H9 (cell line): ENCODE measurements at regions not wholly inside any gene's neighbourhood (a gene's known extent, or its start where the extent isn't known, plus 50 kb on each side); places are given as distances from the start of the nearest gene placed in this dataset.

Source experiments
- DNase-seq: peaks from one replicate; pipeline ENCODE4 v3.0.0-alpha.2; 2017
- H2AFZ ChIP-seq: one replicate; pipeline ENCODE4 v1.6.1; 2013; ENCODE audit warnings: mild to moderate bottlenecking, low read length, control low read depth, moderate library complexity
- H2AK5ac ChIP-seq: 2 replicates; pipeline ENCODE4 v1.6.1; 2013; ENCODE audit warnings: low read length, control low read depth, mixed read lengths; ENCODE audit not compliant: insufficient read length
- H2BK120ac ChIP-seq: one replicate; pipeline ENCODE4 v1.6.1; 2013; ENCODE audit warnings: low read depth, mild to moderate bottlenecking, low read length, control low read depth, inconsistent platforms; ENCODE audit not compliant: poor library complexity, severe bottlenecking
- H2BK12ac ChIP-seq: 2 replicates; pipeline ENCODE4 v1.6.1; 2013; ENCODE audit warnings: low read length, control low read depth, mixed read lengths, low read depth; ENCODE audit not compliant: insufficient read length
- H2BK15ac ChIP-seq: 2 replicates; pipeline ENCODE4 v1.6.1; 2013; ENCODE audit warnings: low read depth, low read length, control low read depth
- H2BK20ac ChIP-seq: one replicate; pipeline ENCODE4 v1.6.1; 2013; ENCODE audit warnings: low read depth, mild to moderate bottlenecking, low read length, control low read depth, inconsistent platforms; ENCODE audit not compliant: poor library complexity, severe bottlenecking
- H2BK5ac ChIP-seq: 2 replicates; pipeline ENCODE4 v1.6.1; 2013; ENCODE audit warnings: low read length, control low read depth, mixed read lengths; ENCODE audit not compliant: insufficient read length
- H3K14ac ChIP-seq: 2 replicates; pipeline ENCODE4 v1.6.1; 2013; ENCODE audit warnings: low read length, control low read depth; ENCODE audit not compliant: insufficient read depth
- H3K18ac ChIP-seq: 2 replicates; pipeline ENCODE4 v1.6.1; 2013; ENCODE audit warnings: low read depth, mild to moderate bottlenecking, mixed read lengths, low read length, control low read depth; ENCODE audit not compliant: insufficient read length
- H3K23ac ChIP-seq: 2 replicates; pipeline ENCODE4 v1.6.1; 2013; ENCODE audit warnings: low read length, control low read depth, mixed read lengths, low read depth; ENCODE audit not compliant: insufficient read length
- H3K23me2 ChIP-seq: 2 replicates; pipeline ENCODE4 v1.6.1; 2013; ENCODE audit warnings: low read depth, mild to moderate bottlenecking, mixed read lengths, low read length, control low read depth; ENCODE audit not compliant: insufficient read length, poor library complexity, severe bottlenecking
- H3K27ac ChIP-seq: 2 replicates; pipeline ENCODE4 v1.5.1; 2013; ENCODE audit warnings: low read length, control low read depth, mixed read lengths, low read depth; ENCODE audit not compliant: insufficient read length
- H3K27me3 ChIP-seq: 2 replicates; pipeline ENCODE4 v1.6.1; 2013; ENCODE audit warnings: low read length, control low read depth, inconsistent platforms; ENCODE audit not compliant: insufficient read depth
- H3K4ac ChIP-seq: 2 replicates; pipeline ENCODE4 v1.6.1; 2013; ENCODE audit warnings: low read depth, mild to moderate bottlenecking, control low read depth, inconsistent platforms, low read length, moderate library complexity
- H3K4me1 ChIP-seq: 2 replicates; pipeline ENCODE4 v1.6.1; 2013; ENCODE audit warnings: low read length, control low read depth, inconsistent platforms; ENCODE audit not compliant: insufficient read depth
- H3K4me2 ChIP-seq: 2 replicates; pipeline ENCODE4 v1.6.1; 2013; ENCODE audit warnings: low read length, control low read depth, mixed read lengths; ENCODE audit not compliant: insufficient read length, insufficient read depth
- H3K56ac ChIP-seq: 2 replicates; pipeline ENCODE4 v1.6.1; 2013; ENCODE audit warnings: low read depth, mild to moderate bottlenecking, mixed read lengths, low read length, control low read depth; ENCODE audit not compliant: insufficient read length
- H3K79me1 ChIP-seq: 2 replicates; pipeline ENCODE4 v1.6.1; 2013; ENCODE audit warnings: low read depth, mild to moderate bottlenecking, moderate library complexity, low read length, control low read depth, inconsistent platforms; ENCODE audit not compliant: insufficient read depth, poor library complexity, severe bottlenecking
- H3K79me2 ChIP-seq: 2 replicates; pipeline ENCODE4 v1.6.1; 2013; ENCODE audit warnings: low read length, control low read depth, inconsistent platforms; ENCODE audit not compliant: insufficient read depth
- H3K9ac ChIP-seq: 2 replicates; pipeline ENCODE4 v1.6.1; 2013; ENCODE audit warnings: low read length, control low read depth, mixed read lengths; ENCODE audit not compliant: insufficient read length; ENCODE audit errors: extremely low read depth
- H3K9me3 ChIP-seq: one replicate; pipeline ENCODE4 v1.6.1; 2013; ENCODE audit warnings: low read depth, low read length, inconsistent platforms; ENCODE audit not compliant: control insufficient read depth
- H3T11ph ChIP-seq: one replicate; pipeline ENCODE4 v1.6.1; 2013; ENCODE audit warnings: mild to moderate bottlenecking, low read length, control low read depth, inconsistent platforms
- H4K20me1 ChIP-seq: one replicate; pipeline ENCODE4 v1.6.1; 2013; ENCODE audit not compliant: control insufficient read depth, insufficient read length, insufficient read depth
- H4K5ac ChIP-seq: 2 replicates; pipeline ENCODE4 v1.6.1; 2013; ENCODE audit warnings: low read depth, mild to moderate bottlenecking, mixed read lengths, low read length, control low read depth; ENCODE audit not compliant: insufficient read length
- H4K8ac ChIP-seq: replicated peaks from 2 replicates; pipeline ENCODE4 v1.6.1; 2013; ENCODE audit warnings: low read length, control low read depth, mixed read lengths, low read depth; ENCODE audit not compliant: insufficient read length
- H4K91ac ChIP-seq: 2 replicates; pipeline ENCODE4 v1.6.1; 2013; ENCODE audit warnings: low read depth, mild to moderate bottlenecking, moderate library complexity, mixed read lengths, low read length, control low read depth; ENCODE audit not compliant: insufficient read length
- H3K27ac Mint-ChIP-seq, 3 experiments: 2 replicates in 2 of 3; 3 replicates in 1 of 3; pipeline ENCODE4 v1.8.0; 2020 to 2021; ENCODE audit warnings: mixed read lengths in 3 of 3, mild to moderate bottlenecking in 1 of 3, moderate library complexity in 1 of 3
- H3K27me3 Mint-ChIP-seq: 2 replicates; pipeline ENCODE4 v1.8.0; 2021; ENCODE audit warnings: low read depth, mild to moderate bottlenecking, moderate library complexity, mixed read lengths
- H3K36me3 Mint-ChIP-seq, 3 experiments: 2 replicates in 2 of 3; 3 replicates in 1 of 3; pipeline ENCODE4 v1.8.0; 2020 to 2021; ENCODE audit warnings: low read depth in 3 of 3, mixed read lengths in 3 of 3; ENCODE audit not compliant: insufficient read depth in 1 of 3
- H3K4me1 Mint-ChIP-seq, 2 experiments: 2 replicates each; pipeline ENCODE4 v1.8.0; 2020; ENCODE audit warnings: mixed read lengths in 2 of 2
- H3K4me3 Mint-ChIP-seq, 2 experiments: 2 replicates in 1 of 2; 3 replicates in 1 of 2; pipeline ENCODE4 v1.8.0; 2020 to 2021; ENCODE audit warnings: mild to moderate bottlenecking in 2 of 2, mixed read lengths in 2 of 2, moderate library complexity in 1 of 2
- H3K9me3 Mint-ChIP-seq, 2 experiments: 2 replicates in 1 of 2; 3 replicates in 1 of 2; pipeline ENCODE4 v1.8.0; 2020; ENCODE audit warnings: mild to moderate bottlenecking in 2 of 2, mixed read lengths in 2 of 2, moderate library complexity in 1 of 2
- CTCF ChIP-seq: fragments of 200-600 bp; sonication (generic); conservative IDR thresholded peaks from 3 replicates; pipeline ENCODE4 v1.8.0; 2021; ENCODE audit warnings: antibody characterized with exemption, mild to moderate bottlenecking

- Mint-ChIP-seq H3K27ac (no peak overlapping the region), H3K9me3 (peaks cover 0 to 4% of the 10 kb centered on the region in 2 experiments; a peak in 2 of 5 replicates), H3K36me3 (no peaks in the 10 kb centered on the region; a peak in 1 of 7 replicates), H3K4me1 (0 out of 4 replicates have a peak, but pooled peaks cover 2 to 3% of the 10 kb centered on the region in 2 experiments), H3K4me3 (no peak overlapping the region), H3K27me3 (no peaks in the 10 kb centered on the region)
- no peak overlapping the region for H2AK5ac ChIP-seq
- H2AFZ ChIP-seq: no peak overlapping the region
- H3K4me1 ChIP-seq: no peaks in the 10 kb centered on the region
- no peak overlapping the region for H2BK12ac ChIP-seq
- no peak overlapping the region for H4K91ac ChIP-seq
- no peak for DNase-seq
- H3K27me3 ChIP-seq: no peaks in the 10 kb centered on the region
- no peak overlapping the region for H3K4me2 ChIP-seq
- H2BK20ac ChIP-seq: no peak overlapping the region
- H2BK5ac ChIP-seq: no peak overlapping the region
- no peak overlapping the region for H3K4ac ChIP-seq
- no peaks in the 10 kb centered on the region for H3K79me1 ChIP-seq
- H3K14ac ChIP-seq: no peak overlapping the region
- H2BK120ac ChIP-seq: no peak overlapping the region
- no peak overlapping the region for H2BK15ac ChIP-seq
- no peaks in the 10 kb centered on the region for H3K9me3 ChIP-seq
- no peaks in the 10 kb centered on the region for H3K79me2 ChIP-seq
- no peak overlapping the region for H3K27ac ChIP-seq
- no peaks in the 10 kb centered on the region for H4K20me1 ChIP-seq
- no peak overlapping the region for H3K9ac ChIP-seq
- H3T11ph ChIP-seq: no peak overlapping the region
- no peak overlapping the region for H3K56ac ChIP-seq
- H3K18ac ChIP-seq: no peak overlapping the region
- no peak for TF ChIP-seq CTCF
- no peak overlapping the region for H4K8ac ChIP-seq
- H3K23me2 ChIP-seq: no peaks in the 10 kb centered on the region
- H4K5ac ChIP-seq: no peak overlapping the region
- H3K23ac ChIP-seq: no peak overlapping the region
These were observed 601.3 kb downstream of the IQCM start for GRCh38 chr4:149214301-149214700.
